GM13977 (cell line): ENCODE measurements at regions not wholly inside any gene's neighbourhood (a gene's known extent, or its start where the extent isn't known, plus 50 kb on each side); places are given as distances from the start of the nearest gene placed in this dataset.

ENCODE experiments used
- DNase-seq: peaks from one replicate; pipeline ENCODE4 v3.0.0; 2012; ENCODE audit warnings: low spot score
- CTCF ChIP-seq: IDR thresholded peaks from 2 replicates; pipeline ENCODE4 v1.5.1; 2012; ENCODE audit warnings: mild to moderate bottlenecking, control low read depth; ENCODE audit not compliant: insufficient read depth; ENCODE audit errors: extremely low read depth, missing control alignments
- in situ Hi-C: fragments of 300-500 bp; cut with MboI; formaldehyde crosslinking; loops from one replicate; pipeline ENCODE4 v1.12.0; 2022; ENCODE audit warnings: low sequenced_read_pairs, low pct_unique_long_range_greater_than_20kb, mixed read lengths, inconsistent platforms; ENCODE audit not compliant: unreplicated experiment

- no peak for TF ChIP-seq CTCF
- in situ Hi-C loops: no loop called here
- no peak for DNase-seq
Measured at GRCh38 chr14:30134936-30135335, 207.3 kb upstream of the PRKD1 start.

- no peak for DNase-seq
- no peak for TF ChIP-seq CTCF
- in situ Hi-C loops: no loop called here
Measured at GRCh38 chr14:30138567-30138966, 210.9 kb upstream of the PRKD1 start.

- DNase-seq: no peak
- TF ChIP-seq CTCF: no peak
- in situ Hi-C loops: no loop called here
Measured at GRCh38 chr14:30142216-30142615, 214.6 kb upstream of the PRKD1 start.

- DNase-seq: no peak
- TF ChIP-seq CTCF: no peak
- in situ Hi-C loops: no loop called here
Measured at GRCh38 chr14:30143627-30144026, 216.0 kb upstream of the PRKD1 start.

- no peak for TF ChIP-seq CTCF
- in situ Hi-C loops: no loop called here
- DNase-seq: no peak
Measured at GRCh38 chr14:30153717-30154116, 226.1 kb upstream of the PRKD1 start.

GRCh38 chr14:30156571-30156970, 228.9 kb upstream of the PRKD1 start:
- in situ Hi-C loops: no loop called here
- no peak for TF ChIP-seq CTCF
- no peak for DNase-seq

GRCh38 chr14:30158299-30158698, 230.7 kb upstream of the PRKD1 start:
- TF ChIP-seq CTCF: no peak
- in situ Hi-C loops: no loop called here
- no peak for DNase-seq
